ENCODE measurements at regions not wholly inside any gene's neighbourhood (a gene's known extent, or its start where the extent isn't known, plus 50 kb on each side); places are given as distances from the start of the nearest gene placed in this dataset.

DNA sequence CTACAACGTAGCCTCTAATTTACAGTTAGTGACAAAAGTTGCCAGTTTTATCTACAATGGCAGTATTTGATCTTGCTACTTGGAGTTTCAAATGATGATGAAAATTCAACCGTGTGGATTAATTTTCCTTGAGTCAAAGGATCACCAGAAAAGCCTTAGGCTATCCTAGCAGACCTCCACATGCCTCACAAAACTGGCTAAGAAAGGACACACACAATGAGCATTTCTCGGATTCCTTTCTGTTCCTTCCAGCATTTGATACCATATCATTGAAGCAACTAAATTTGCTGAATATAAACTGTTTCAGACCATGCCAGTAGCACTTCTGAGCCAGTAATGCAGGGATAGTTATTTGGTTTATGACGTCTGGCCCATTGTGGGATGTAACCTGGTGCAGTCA is 587.4 kb upstream of the MDFIC2 start:
- Mint-ChIP-seq H3K36me3 (ENCODE audit: insufficient read depth, unreplicated experiment) (no peaks in the 10 kb centered on the region), H3K4me1 (ENCODE audit: insufficient read depth, unreplicated experiment) (no peaks in the 10 kb centered on the region), H3K4me3 (ENCODE audit: unreplicated experiment) (no peak overlapping the region), H3K27ac (ENCODE audit: low read depth, unreplicated experiment) (no peak overlapping the region), H3K9me3 (ENCODE audit: unreplicated experiment) (no peaks in the 10 kb centered on the region), H3K27me3 (ENCODE audit: insufficient read depth, unreplicated experiment) (peaks cover 45% of the 10 kb centered on the region)
- intact Hi-C loops (cut with micrococcal nuclease), result no loop called here
- TF ChIP-seq, protein P1, sequence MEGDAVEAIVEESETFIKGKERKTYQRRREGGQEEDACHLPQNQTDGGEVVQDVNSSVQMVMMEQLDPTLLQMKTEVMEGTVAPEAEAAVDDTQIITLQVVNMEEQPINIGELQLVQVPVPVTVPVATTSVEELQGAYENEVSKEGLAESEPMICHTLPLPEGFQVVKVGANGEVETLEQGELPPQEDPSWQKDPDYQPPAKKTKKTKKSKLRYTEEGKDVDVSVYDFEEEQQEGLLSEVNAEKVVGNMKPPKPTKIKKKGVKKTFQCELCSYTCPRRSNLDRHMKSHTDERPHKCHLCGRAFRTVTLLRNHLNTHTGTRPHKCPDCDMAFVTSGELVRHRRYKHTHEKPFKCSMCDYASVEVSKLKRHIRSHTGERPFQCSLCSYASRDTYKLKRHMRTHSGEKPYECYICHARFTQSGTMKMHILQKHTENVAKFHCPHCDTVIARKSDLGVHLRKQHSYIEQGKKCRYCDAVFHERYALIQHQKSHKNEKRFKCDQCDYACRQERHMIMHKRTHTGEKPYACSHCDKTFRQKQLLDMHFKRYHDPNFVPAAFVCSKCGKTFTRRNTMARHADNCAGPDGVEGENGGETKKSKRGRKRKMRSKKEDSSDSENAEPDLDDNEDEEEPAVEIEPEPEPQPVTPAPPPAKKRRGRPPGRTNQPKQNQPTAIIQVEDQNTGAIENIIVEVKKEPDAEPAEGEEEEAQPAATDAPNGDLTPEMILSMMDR (IDR thresholded peaks at IDR 0.05; ENCODE audit: unreplicated experiment), result no peak
- no peak for DNase-seq (ENCODE audit: unreplicated experiment)
- no TSS peak for BruUV-seq (replicated peaks)
- ChIA-PET POLR2A (no interaction called here), CTCF (no interaction called here)

DNA sequence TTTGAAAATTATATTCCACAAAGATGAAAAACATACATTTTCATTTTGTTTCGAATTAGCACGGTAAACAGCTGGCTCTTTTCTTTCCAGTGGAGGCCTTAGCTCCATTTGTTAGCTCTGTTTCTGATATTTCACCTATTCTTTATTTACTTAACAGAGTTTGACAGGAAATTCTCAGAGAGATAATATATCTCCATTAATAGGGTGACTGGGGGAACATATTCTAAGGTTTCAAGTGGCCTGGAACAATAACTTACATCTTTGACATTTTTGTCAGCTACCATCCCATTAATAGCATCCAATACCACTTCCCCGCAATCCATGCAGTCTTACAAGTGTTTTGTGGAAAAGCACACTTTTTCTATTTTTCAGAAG is 577.6 kb upstream of the MDFIC2 start:
- Mint-ChIP-seq H3K9me3 (ENCODE audit: unreplicated experiment) (no peaks in the 10 kb centered on the region), H3K4me1 (ENCODE audit: insufficient read depth, unreplicated experiment) (no peaks in the 10 kb centered on the region), H3K36me3 (ENCODE audit: insufficient read depth, unreplicated experiment) (no peaks in the 10 kb centered on the region), H3K27ac (ENCODE audit: low read depth, unreplicated experiment) (no peak overlapping the region), H3K4me3 (ENCODE audit: unreplicated experiment) (no peak overlapping the region), H3K27me3 (ENCODE audit: insufficient read depth, unreplicated experiment) (no peaks in the 10 kb centered on the region)
- intact Hi-C loops (cut with micrococcal nuclease), result no loop called here
- no TSS peak for BruUV-seq (replicated peaks)
- ChIA-PET CTCF (interaction anchor here (0.5 to 0.6 kb wide), 3 partner anchors 11 to 112 kb away, joined by 3 to 5 read pairs (median 3); no protein-coding TSS in a partner anchor), POLR2A (no interaction called here)
- DNase-seq (ENCODE audit: unreplicated experiment), result no peak
- TF ChIP-seq, protein P1 (IDR thresholded peaks at IDR 0.05; ENCODE audit: unreplicated experiment), result no peak

DNA sequence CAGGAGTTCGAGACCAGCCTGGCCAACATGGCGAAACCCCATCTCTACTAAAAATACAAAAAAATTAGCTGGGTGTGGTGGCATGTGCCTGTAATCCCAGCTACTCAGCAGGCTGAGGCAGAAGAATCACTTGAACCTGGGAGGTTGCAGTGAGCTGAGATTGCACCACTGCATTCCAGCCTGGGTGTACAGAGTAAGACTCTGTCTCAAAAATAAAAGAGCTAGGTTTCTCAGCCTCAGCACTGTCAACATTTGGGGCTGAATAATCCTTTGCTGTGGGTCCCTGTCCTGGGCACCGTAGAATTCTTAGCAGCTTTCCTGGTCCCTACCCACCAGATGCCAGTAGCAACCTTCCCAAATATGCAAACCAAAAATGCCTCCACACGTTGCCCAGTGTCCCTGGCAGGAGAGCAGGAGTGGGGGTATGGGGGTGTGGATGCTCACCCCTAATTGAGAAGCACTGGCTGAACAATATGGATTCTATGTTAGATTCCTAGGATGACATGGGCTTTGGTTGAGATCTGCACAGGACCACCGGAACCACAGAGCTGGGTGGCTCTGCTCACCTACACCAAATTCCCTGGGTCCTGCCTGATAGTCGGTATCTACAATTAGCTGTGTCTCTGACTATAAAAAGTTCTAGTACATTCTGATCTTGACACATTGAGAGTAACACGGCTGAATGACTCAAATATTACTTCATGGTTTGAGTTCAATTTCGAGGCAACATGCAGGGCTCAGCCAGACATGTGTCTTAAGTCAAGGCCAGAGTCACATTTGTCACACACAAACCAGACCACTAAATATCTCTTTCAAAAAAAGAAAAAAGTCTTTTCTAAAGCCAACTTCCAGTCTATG is 577.0 kb upstream of the MDFIC2 start:
- no peak overlapping the region for H3K4me3 Mint-ChIP-seq (ENCODE audit: unreplicated experiment)
- no peak overlapping the region for H3K27ac Mint-ChIP-seq (ENCODE audit: low read depth, unreplicated experiment)
- no peaks in the 10 kb centered on the region for H3K36me3 Mint-ChIP-seq (ENCODE audit: insufficient read depth, unreplicated experiment)
- H3K27me3 Mint-ChIP-seq (ENCODE audit: insufficient read depth, unreplicated experiment), result no peaks in the 10 kb centered on the region
- H3K9me3 Mint-ChIP-seq (ENCODE audit: unreplicated experiment), result no peaks in the 10 kb centered on the region
- ChIA-PET CTCF (interaction anchor here (0.5 to 0.6 kb wide), 4 partner anchors 12 to 128 kb away, joined by 3 to 5 read pairs (median 3); no protein-coding TSS in a partner anchor), POLR2A (no interaction called here)
- TF ChIP-seq, protein P1 (IDR thresholded peaks at IDR 0.05; ENCODE audit: unreplicated experiment), result no peak
- no peaks in the 10 kb centered on the region for H3K4me1 Mint-ChIP-seq (ENCODE audit: insufficient read depth, unreplicated experiment)
- BruUV-seq (replicated peaks), result no TSS peak
- no peak for DNase-seq (ENCODE audit: unreplicated experiment)
- intact Hi-C loops (cut with micrococcal nuclease), result no loop called here

DNA sequence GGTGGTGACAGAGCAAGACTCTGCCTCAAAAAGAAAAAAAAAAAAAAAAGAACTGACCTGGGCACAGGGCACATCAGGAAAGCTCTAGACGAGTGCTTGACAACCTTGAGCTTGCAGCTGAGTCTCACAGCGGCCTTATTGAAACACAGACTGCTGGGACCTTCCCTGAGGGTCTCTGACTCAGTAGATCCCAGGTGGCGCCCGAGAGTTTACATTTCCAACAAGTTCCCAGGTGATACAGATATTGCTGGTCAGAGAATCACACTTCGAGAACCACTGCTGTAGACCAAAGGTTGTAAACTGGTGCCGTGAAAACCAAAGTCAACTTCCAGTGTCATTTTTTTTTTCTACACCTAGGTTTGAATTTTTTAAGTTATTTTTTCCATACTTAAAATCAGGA is 573.2 kb upstream of the MDFIC2 start:
- TF ChIP-seq, protein P1 (IDR thresholded peaks at IDR 0.05; ENCODE audit: unreplicated experiment), result no peak
- Mint-ChIP-seq H3K4me1 (ENCODE audit: insufficient read depth, unreplicated experiment) (no peaks in the 10 kb centered on the region), H3K36me3 (ENCODE audit: insufficient read depth, unreplicated experiment) (no peaks in the 10 kb centered on the region), H3K9me3 (ENCODE audit: unreplicated experiment) (no peaks in the 10 kb centered on the region), H3K27me3 (ENCODE audit: insufficient read depth, unreplicated experiment) (no peaks in the 10 kb centered on the region), H3K4me3 (ENCODE audit: unreplicated experiment) (no peak overlapping the region), H3K27ac (ENCODE audit: low read depth, unreplicated experiment) (no peak overlapping the region)
- intact Hi-C loops (cut with micrococcal nuclease), result no loop called here
- no TSS peak for BruUV-seq (replicated peaks)
- no peak for DNase-seq (ENCODE audit: unreplicated experiment)
- POLR2A ChIA-PET, result no interaction called here
- CTCF ChIA-PET, result interaction anchor here (0.7 kb wide), 2 partner anchors 36 to 134 kb away, joined by 3 read pairs; no protein-coding TSS in a partner anchor
